Peyer's patch (tissue), 4 donors: ENCODE measurements at regions not wholly inside any gene's neighbourhood (a gene's known extent, or its start where the extent isn't known, plus 50 kb on each side); places are given as distances from the start of the nearest gene placed in this dataset.
A peak's percentile ranks its signal among the peaks of the same experiment; 100 is the strongest.

Experiments used
- DNase-seq, 3 donors: peaks; one replicate each; pipeline ENCODE4 v3.0.0-alpha.2; 2017 to 2019
- H3K27ac ChIP-seq, 4 donors: fragments of 200-600 bp; sonication (generic); one replicate each; pipeline ENCODE4 v1.5.1; 2016 to 2019
- H3K27me3 ChIP-seq, 2 donors: fragments of 200-600 bp; sonication (generic); one replicate each; pipeline ENCODE4 v1.5.1; 2019
- H3K36me3 ChIP-seq, 3 donors: fragments of 200-600 bp; sonication (generic); one replicate each; pipeline ENCODE4 v1.5.1; 2016 to 2019
- H3K4me1 ChIP-seq, 4 donors: fragments of 200-600 bp; sonication (generic); one replicate each; pipeline ENCODE4 v1.5.1; 2016 to 2019
- H3K4me3 ChIP-seq, 4 donors: fragments of 200-600 bp; sonication (generic); 1 replicate in 3 of 4; 2 replicates in 1 of 4; pipeline ENCODE4 v1.5.1; 2016 to 2019; ENCODE audit warnings: mild to moderate bottlenecking in 1 of 4
- H3K9me3 ChIP-seq, 4 donors: fragments of 200-600 bp; sonication (generic); one replicate each; pipeline ENCODE4 v1.5.1; 2016 to 2019; ENCODE audit warnings: mild to moderate bottlenecking in 1 of 4
- CTCF ChIP-seq, 6 experiments: fragments of 450-650 bp in 4 of 6; fragments of 200-600 bp in 2 of 6; sonication (generic) in 1 of 6; IDR thresholded peaks; one replicate each; pipeline ENCODE4 v1.5.1; 2017 to 2019; ENCODE audit warnings: antibody characterized with exemption in 6 of 6, mild to moderate bottlenecking in 3 of 6, moderate library complexity in 1 of 6
- POLR2A ChIP-seq, 2 donors: fragments of 450-650 bp; IDR thresholded peaks; one replicate each; pipeline ENCODE4 v1.5.1; 2017; ENCODE audit warnings: antibody characterized with exemption in 2 of 2, mild to moderate bottlenecking in 2 of 2, moderate library complexity in 2 of 2

GRCh38 chr5:143582869-143583268 lies 179.4 kb upstream of the NR3C1 start:
- Histone ChIP-seq H3K4me3 (no peak overlapping the region), H3K27ac (no peak overlapping the region), H3K9me3 (no peaks in the 10 kb centered on the region), H3K27me3 (no peaks in the 10 kb centered on the region), H3K36me3 (no peaks in the 10 kb centered on the region), H3K4me1 (no peaks in the 10 kb centered on the region)
- DNase-seq, result no peak
- TF ChIP-seq POLR2A (IDR thresholded peaks at IDR 0.05), result no peak

DNA sequence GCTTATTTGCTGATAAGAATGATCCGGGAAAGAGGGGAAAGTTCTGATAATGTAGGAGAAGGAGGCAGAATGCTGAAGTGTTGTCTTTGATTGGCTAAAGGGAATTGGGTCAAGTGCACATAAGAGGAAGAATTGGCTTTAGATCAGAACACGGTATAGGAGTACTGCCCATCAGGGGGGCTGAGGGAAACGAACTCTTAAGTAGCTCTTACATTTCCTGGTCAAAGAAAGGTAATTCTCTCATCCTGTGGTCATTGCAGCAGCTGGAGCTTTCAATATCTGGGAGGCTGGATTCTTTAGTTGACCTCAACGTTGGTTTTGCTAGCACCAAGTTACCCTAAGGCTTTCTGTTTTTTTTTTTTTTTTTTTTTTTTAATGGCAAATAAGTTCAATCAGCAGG lies 178.7 kb upstream of the NR3C1 start:
- no peaks in the 10 kb centered on the region for H3K36me3 ChIP-seq
- no peaks in the 10 kb centered on the region for H3K27me3 ChIP-seq
- no peak overlapping the region for H3K27ac ChIP-seq
- H3K4me3 ChIP-seq, result no peak overlapping the region
- TF ChIP-seq CTCF (IDR thresholded peaks at IDR 0.05), result no peak
- TF ChIP-seq POLR2A (IDR thresholded peaks at IDR 0.05), result no peak
- H3K9me3 ChIP-seq, result no peaks in the 10 kb centered on the region
- DNase-seq, result no peak
- H3K4me1 ChIP-seq, result no peaks in the 10 kb centered on the region

GRCh38 chr5:143581649-143582048 lies 178.2 kb upstream of the NR3C1 start:
- DNase-seq, result no peak
- Histone ChIP-seq H3K36me3 (no peaks in the 10 kb centered on the region), H3K4me3 (no peak overlapping the region), H3K27ac (peak overlapping the region in 2 of 4 donors; percentile 19 to 29), H3K27me3 (no peaks in the 10 kb centered on the region), H3K9me3 (no peaks in the 10 kb centered on the region), H3K4me1 (no peaks in the 10 kb centered on the region)
- no peak for TF ChIP-seq CTCF (IDR thresholded peaks at IDR 0.05)
- TF ChIP-seq POLR2A (IDR thresholded peaks at IDR 0.05), result no peak

DNA sequence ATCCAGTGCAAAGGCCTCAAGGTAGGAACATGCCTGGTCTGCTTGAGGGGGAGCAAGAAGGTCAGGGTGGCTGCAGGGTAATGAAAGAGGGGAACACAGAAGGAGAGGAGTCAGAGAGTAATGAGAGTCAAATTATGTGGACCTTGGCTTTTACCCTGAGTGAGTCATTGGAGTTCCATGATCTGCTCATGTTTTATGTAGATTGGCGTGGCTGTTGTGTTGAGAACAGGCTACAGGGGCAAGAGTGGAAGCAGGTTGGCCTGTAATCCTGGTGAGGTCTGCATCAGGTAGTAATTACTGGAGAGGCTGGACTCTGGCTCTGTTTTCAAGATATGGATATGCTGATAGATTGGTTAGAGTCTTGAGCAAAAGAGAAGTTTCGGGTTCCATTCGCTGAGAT lies 177.7 kb upstream of the NR3C1 start:
- H3K27me3 ChIP-seq, result no peaks in the 10 kb centered on the region
- H3K9me3 ChIP-seq, result no peaks in the 10 kb centered on the region
- peak in 1 of 3 donors; percentile 66 for DNase-seq
- H3K4me3 ChIP-seq, result no peak overlapping the region
- H3K27ac ChIP-seq, result peak overlapping the region in 2 of 4 donors; percentile 19 to 29
- H3K4me1 ChIP-seq, result no peaks in the 10 kb centered on the region
- no peaks in the 10 kb centered on the region for H3K36me3 ChIP-seq
- TF ChIP-seq POLR2A (IDR thresholded peaks at IDR 0.05) (no peak), CTCF (IDR thresholded peaks at IDR 0.05) (no peak)

DNA sequence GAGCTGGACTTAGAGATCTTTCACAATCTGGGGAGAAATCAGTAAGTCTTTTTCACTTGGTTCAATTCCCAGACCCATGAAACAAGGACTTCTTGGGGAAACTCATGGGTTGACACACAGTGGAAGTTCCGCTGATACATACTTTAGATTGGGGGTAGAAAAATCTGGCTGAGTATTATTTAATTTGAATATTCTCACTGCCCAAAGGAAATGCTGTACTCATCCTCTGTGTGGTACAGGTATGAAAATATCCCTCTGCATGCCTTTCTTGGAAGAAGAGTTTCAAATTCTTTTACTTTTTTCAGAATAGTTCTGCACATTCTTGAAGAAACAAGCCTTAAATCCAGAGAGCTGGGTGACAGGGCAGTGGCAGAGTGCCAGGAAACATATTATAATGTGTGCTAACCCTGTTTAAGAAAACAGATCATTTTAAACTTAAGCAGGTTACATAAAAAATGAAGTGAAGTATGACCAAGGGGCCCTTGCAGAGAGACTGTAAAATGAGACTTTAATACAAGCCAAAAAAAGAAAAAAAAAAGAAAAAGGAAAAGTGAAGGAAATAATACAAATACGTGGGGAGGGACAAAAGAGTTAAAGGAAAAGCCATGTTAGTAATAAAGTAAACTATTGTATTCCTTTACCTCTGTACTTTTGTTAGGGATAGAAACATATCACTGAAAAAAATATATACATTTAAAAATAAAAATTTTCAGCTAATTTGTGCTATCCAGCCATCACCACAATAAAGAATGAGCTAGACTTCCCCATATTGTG lies 173.4 kb upstream of the NR3C1 start:
- Histone ChIP-seq H3K9me3 (no peaks in the 10 kb centered on the region), H3K27ac (no peak overlapping the region)
- TF ChIP-seq POLR2A (IDR thresholded peaks at IDR 0.05), result no peak
- TF ChIP-seq CTCF (IDR thresholded peaks at IDR 0.05), result no peak

GRCh38 chr5:143575286-143575685 lies 171.8 kb upstream of the NR3C1 start:
- H3K4me3 ChIP-seq, result no peak overlapping the region
- no peak for DNase-seq
- H3K36me3 ChIP-seq, result no peaks in the 10 kb centered on the region
- no peaks in the 10 kb centered on the region for H3K9me3 ChIP-seq
- no peak for TF ChIP-seq POLR2A (IDR thresholded peaks at IDR 0.05)
- no peak for TF ChIP-seq CTCF (IDR thresholded peaks at IDR 0.05)
- no peaks in the 10 kb centered on the region for H3K27me3 ChIP-seq
- no peak overlapping the region for H3K27ac ChIP-seq
- no peaks in the 10 kb centered on the region for H3K4me1 ChIP-seq

More for the DNA sequence above, 173.4 kb upstream of the NR3C1 start:
- DNase-seq, result no peak
- no peaks in the 10 kb centered on the region for H3K27me3 ChIP-seq
- no peak overlapping the region for H3K4me3 ChIP-seq
- H3K4me1 ChIP-seq, result no peaks in the 10 kb centered on the region
- H3K36me3 ChIP-seq, result no peaks in the 10 kb centered on the region
